C4-2B (cell line): ENCODE measurements at regions not wholly inside any gene's neighbourhood (a gene's known extent, or its start where the extent isn't known, plus 50 kb on each side); places are given as distances from the start of the nearest gene placed in this dataset.

ENCODE experiments used
- CTCF ChIP-seq: fragments of 450-650 bp; conservative IDR thresholded peaks from 2 replicates; pipeline ENCODE4 v1.5.1; 2017; ENCODE audit warnings: mild to moderate bottlenecking
- ZFX ChIP-seq: fragments of 450-650 bp; IDR thresholded peaks from 2 replicates; pipeline ENCODE4 v1.6.1; 2017

- no peak for TF ChIP-seq CTCF
- no peak for TF ChIP-seq ZFX
These were observed 76.7 kb upstream of the MARCHF10 start for GRCh38 chr17:62884781-62885180.
